H1 (cell line): ENCODE measurements at regions not wholly inside any gene's neighbourhood (a gene's known extent, or its start where the extent isn't known, plus 50 kb on each side); places are given as distances from the start of the nearest gene placed in this dataset.

Source experiments
- CTCF ChIA-PET: fragments of 300-600 bp; sonication (Branson Sonifier 250); formaldehyde crosslinking; loops from one replicate; lab custom pipeline; 2021; ENCODE audit not compliant: partially characterized antibody; lab: Charles Lee
- POLR2A ChIA-PET: fragments of 300-600 bp; sonication (Branson Sonifier 250); formaldehyde crosslinking; loops from one replicate; lab custom pipeline; 2021; ENCODE audit warnings: inconsistent platforms; ENCODE audit not compliant: partially characterized antibody; lab: Charles Lee
- DNase-seq, 2 experiments: peaks; one replicate each; pipeline versions ENCODE4 v3.0.0 to v3.0.0-alpha.2; 2010 to 2022; ENCODE audit warnings: low spot score in 2 of 2, low read depth in 1 of 2, mixed read lengths in 1 of 2
- FAIRE-seq: peaks from 2 replicates; lab custom pipeline; 2011; peaks lifted over from hg19 to GRCh38; lab: Jason Lieb, UNC
- H2AFZ ChIP-seq: 2 replicates; pipeline ENCODE4 v1.8.1; 2012; ENCODE audit warnings: low read length, inconsistent platforms
- H2AK5ac ChIP-seq: 2 replicates; pipeline ENCODE4 v1.6.1; 2013; ENCODE audit warnings: low read depth, low read length
- H2BK120ac ChIP-seq: replicated peaks from 2 replicates; pipeline ENCODE3; 2013; ENCODE audit warnings: low read depth, low read length, inconsistent platforms
- H2BK12ac ChIP-seq: 2 replicates; pipeline ENCODE4 v1.6.1; 2013; ENCODE audit warnings: low read depth, low read length
- H2BK15ac ChIP-seq: 2 replicates; pipeline ENCODE4 v1.6.1; 2013; ENCODE audit warnings: low read length
- H2BK20ac ChIP-seq: 2 replicates; pipeline ENCODE4 v1.6.1; 2013; ENCODE audit warnings: low read length
- H2BK5ac ChIP-seq: 2 replicates; pipeline ENCODE4 v1.6.1; 2013; ENCODE audit warnings: low read depth, low read length
- H3K14ac ChIP-seq: 2 replicates; pipeline ENCODE4 v1.6.1; 2013; ENCODE audit warnings: inconsistent platforms; ENCODE audit not compliant: insufficient read length
- H3K18ac ChIP-seq: 2 replicates; pipeline ENCODE4 v1.6.1; 2013; ENCODE audit warnings: low read length; ENCODE audit errors: extremely low read depth
- H3K23ac ChIP-seq: 2 replicates; pipeline ENCODE4 v1.6.1; 2013; ENCODE audit warnings: inconsistent platforms; ENCODE audit not compliant: insufficient read length
- H3K23me2 ChIP-seq: 2 replicates; pipeline ENCODE4 v1.6.1; 2013; ENCODE audit warnings: low read depth, low read length
- H3K27ac ChIP-seq: 2 replicates; pipeline ENCODE4 v1.6.1; 2011; ENCODE audit warnings: low read depth, low read length, inconsistent platforms
- H3K27me3 ChIP-seq, 4 experiments: replicated peaks in 1 of 4; 1 replicate in 1 of 4; 2 replicates in 3 of 4; pipeline versions ENCODE4 v1.6.1 to v1.8.1; 2011 to 2013; ENCODE audit warnings: low read length in 3 of 4, mild to moderate bottlenecking in 3 of 4, inconsistent platforms in 2 of 4, mixed read lengths in 2 of 4, moderate library complexity in 1 of 4; ENCODE audit not compliant: control insufficient read depth in 3 of 4, insufficient read depth in 3 of 4; ENCODE audit errors: extremely low read depth in 1 of 4
- H3K36me3 ChIP-seq, 4 experiments: 2 replicates each; pipeline versions ENCODE4 v1.6.1 to v1.8.1; 2011 to 2013; ENCODE audit warnings: mild to moderate bottlenecking in 4 of 4, low read length in 3 of 4, moderate library complexity in 2 of 4, control low read depth in 1 of 4, inconsistent platforms in 1 of 4; ENCODE audit not compliant: insufficient read depth in 4 of 4, control insufficient read depth in 2 of 4
- H3K4ac ChIP-seq: replicated peaks from 2 replicates; pipeline ENCODE3; 2013; ENCODE audit warnings: low read length, low read depth, mixed read lengths, inconsistent platforms; ENCODE audit not compliant: insufficient read length
- H3K4me1 ChIP-seq, 4 experiments: replicated peaks in 1 of 4; 1 replicate in 1 of 4; 2 replicates in 3 of 4; pipeline versions ENCODE4 v1.6.1 to v1.8.1; 2011 to 2013; ENCODE audit warnings: low read length in 3 of 4, inconsistent platforms in 2 of 4, mixed read lengths in 1 of 4; ENCODE audit not compliant: insufficient read depth in 4 of 4, control insufficient read depth in 3 of 4
- H3K4me2 ChIP-seq, 2 experiments: 2 replicates each; pipeline versions ENCODE4 v1.6.1 to v1.8.1; 2011 to 2013; ENCODE audit warnings: low read depth in 2 of 2, low read length in 2 of 2, control low read depth in 1 of 2, inconsistent platforms in 1 of 2, mild to moderate bottlenecking in 1 of 2; ENCODE audit not compliant: insufficient read depth in 1 of 2
- H3K4me3 ChIP-seq, 4 experiments: fragments of 200-600, 300-600 bp in 1 of 4; sonication (generic), shearing (Covaris generic), sonication (Bioruptor Twin) in 1 of 4; 2 replicates each; pipeline versions ENCODE4 v1.5.1 to v1.8.1; 2011 to 2016; ENCODE audit warnings: low read length in 4 of 4, low read depth in 3 of 4, control low read depth in 2 of 4, inconsistent platforms in 2 of 4, mild to moderate bottlenecking in 2 of 4, mixed read lengths in 1 of 4, moderate library complexity in 1 of 4; ENCODE audit not compliant: insufficient read depth in 2 of 4; ENCODE audit errors: extremely low read depth in 1 of 4
- H3K56ac ChIP-seq: replicated peaks from 2 replicates; pipeline ENCODE3; 2013; ENCODE audit warnings: low read depth, mild to moderate bottlenecking, mixed read lengths, low read length, inconsistent platforms; ENCODE audit not compliant: insufficient read length
- H3K79me1 ChIP-seq: 2 replicates; pipeline ENCODE4 v1.6.1; 2013; ENCODE audit warnings: low read depth, low read length, control low read depth
- H3K79me2 ChIP-seq, 2 experiments: 2 replicates each; pipeline versions ENCODE4 v1.6.1 to v1.8.1; 2012 to 2013; ENCODE audit warnings: low read length in 2 of 2, mild to moderate bottlenecking in 2 of 2, inconsistent platforms in 1 of 2; ENCODE audit not compliant: insufficient read depth in 2 of 2, control insufficient read depth in 1 of 2
- H3K9ac ChIP-seq, 4 experiments: replicated peaks in 1 of 4; 1 replicate in 1 of 4; 2 replicates in 3 of 4; pipeline versions ENCODE4 v1.6.1 to v1.8.1; 2011 to 2013; ENCODE audit warnings: low read depth in 3 of 4, low read length in 3 of 4, control low read depth in 2 of 4, mild to moderate bottlenecking in 2 of 4, moderate library complexity in 2 of 4, inconsistent platforms in 1 of 4; ENCODE audit errors: extremely low read depth in 1 of 4
- H3K9me3 ChIP-seq, 2 experiments: 2 replicates each; pipeline versions ENCODE4 v1.6.1 to v1.8.1; 2012 to 2013; ENCODE audit warnings: mild to moderate bottlenecking in 2 of 2, moderate library complexity in 2 of 2, control low read depth in 1 of 2, inconsistent platforms in 1 of 2, low read depth in 1 of 2, low read length in 1 of 2, mixed read lengths in 1 of 2; ENCODE audit not compliant: insufficient read depth in 2 of 2
- H4K20me1 ChIP-seq, 2 experiments: replicated peaks in 1 of 2; 2 replicates each; pipeline versions ENCODE3 to v1.8.1; 2011 to 2013; ENCODE audit warnings: inconsistent platforms in 2 of 2, low read length in 2 of 2, mild to moderate bottlenecking in 1 of 2; ENCODE audit not compliant: insufficient read depth in 2 of 2, control insufficient read depth in 1 of 2
- H4K5ac ChIP-seq: 2 replicates; pipeline ENCODE4 v1.6.1; 2013; ENCODE audit warnings: low read length, low read depth, mixed read lengths, inconsistent platforms; ENCODE audit not compliant: insufficient read length
- H4K8ac ChIP-seq: 2 replicates; pipeline ENCODE4 v1.8.0; 2013; ENCODE audit warnings: mild to moderate bottlenecking, moderate library complexity, low read length, inconsistent platforms; ENCODE audit not compliant: insufficient read depth; ENCODE audit errors: extremely low read depth
- H4K91ac ChIP-seq: replicated peaks from 2 replicates; pipeline ENCODE3; 2013; ENCODE audit warnings: low read length, mixed read lengths, inconsistent platforms; ENCODE audit not compliant: insufficient read length
- GABPA ChIP-seq: IDR thresholded peaks from 2 replicates; pipeline ENCODE4 v1.6.1; 2011; ENCODE audit warnings: mild to moderate bottlenecking, low read length, moderate library complexity, borderline replicate concordance; ENCODE audit not compliant: insufficient read depth
- RNF2 ChIP-seq: fragments of 200-900, 300-1000 bp; sonication (generic); IDR thresholded peaks from 2 replicates; pipeline ENCODE4 v1.7.1; 2016; ENCODE audit warnings: borderline replicate concordance, low read depth, mild to moderate bottlenecking, antibody characterized with exemption, low read length; ENCODE audit not compliant: poor library complexity, severe bottlenecking; ENCODE audit errors: missing control alignments
- WGBS, 2 experiments: shearing (Covaris generic) in 1 of 2; methylation state at CpG; one replicate each; pipeline versions ENCODE4 v1.1.6 to v1.1.7; 2013 to 2015; ENCODE audit warnings: low lambda C conversion rate in 2 of 2, mixed read lengths in 2 of 2, inconsistent platforms in 1 of 2, low coverage in 1 of 2, missing lambda C conversion rate in 1 of 2; ENCODE audit not compliant: insufficient replicate concordance in 2 of 2, insufficient coverage in 1 of 2, insufficient read length in 1 of 2; ENCODE audit errors: extremely low coverage in 1 of 2, missing lambda C conversion rate in 1 of 2; 5-methylcytosine and 5-hydroxymethylcytosine counted together

- no peaks in the 10 kb centered on the region for H3K4me1 ChIP-seq
- WGBS, 2 experiments: 100% methylated on average over 1 of the region's 1 CpG; no CpG with 5 or more reads in 1 of the 2 experiments
- H2BK5ac ChIP-seq: no peak overlapping the region
- no peak overlapping the region for H3K56ac ChIP-seq
- H3K18ac ChIP-seq: no peak overlapping the region
- no peak overlapping the region for H3K14ac ChIP-seq
- H4K91ac ChIP-seq: no peak overlapping the region
- H2BK15ac ChIP-seq: no peak overlapping the region
- H3K36me3 ChIP-seq: no peaks in the 10 kb centered on the region
- H2BK120ac ChIP-seq: no peak overlapping the region
- FAIRE-seq (no peak), DNase-seq (no peak)
- H3K4me2 ChIP-seq: no peak overlapping the region
- no peak overlapping the region for H2BK20ac ChIP-seq
- H3K79me2 ChIP-seq: no peaks in the 10 kb centered on the region
- no peak overlapping the region for H3K4me3 ChIP-seq
- no peak overlapping the region for H4K8ac ChIP-seq
- H3K23me2 ChIP-seq: no peaks in the 10 kb centered on the region
- no peaks in the 10 kb centered on the region for H4K20me1 ChIP-seq
- H2AFZ ChIP-seq: no peak overlapping the region
- H3K79me1 ChIP-seq: no peaks in the 10 kb centered on the region
- no peak overlapping the region for H4K5ac ChIP-seq
- no peak overlapping the region for H3K9ac ChIP-seq
- no peaks in the 10 kb centered on the region for H3K9me3 ChIP-seq
- H2BK12ac ChIP-seq: no peak overlapping the region
- H3K27me3 ChIP-seq: no peaks in the 10 kb centered on the region
- H2AK5ac ChIP-seq: no peak overlapping the region
- no peak for TF ChIP-seq RNF2
- TF ChIP-seq GABPA: no peak
- no peak overlapping the region for H3K27ac ChIP-seq
- no peak overlapping the region for H3K23ac ChIP-seq
- ChIA-PET POLR2A (no interaction called here), CTCF (interaction anchor here (0.8 to 7.9 kb wide), 21 partner anchors 12 to 346 kb away, joined by 3 to 83 read pairs (median 7); no protein-coding TSS in a partner anchor)
- H3K4ac ChIP-seq: no peak overlapping the region
Measured at GRCh38 chr4:77352192-77352591, 195.2 kb downstream of the CCNG2 start.
